HG03565 (cell line): ENCODE measurements at regions not wholly inside any gene's neighbourhood (a gene's known extent, or its start where the extent isn't known, plus 50 kb on each side); places are given as distances from the start of the nearest gene placed in this dataset.

ENCODE experiments used
- ATAC-seq: cut with Tn5 transposase; IDR thresholded peaks from one replicate; pipeline ENCODE4 v1.9.1; 2021; ENCODE audit warnings: mild to moderate bottlenecking, moderate library complexity; ENCODE audit not compliant: unreplicated experiment

- no peak for ATAC-seq
Observed at GRCh38 chr10:2005546-2005945, 268.2 kb upstream of the ADARB2 start.

- ATAC-seq = no peak
Observed at GRCh38 chr10:1992930-1993329, 255.6 kb upstream of the ADARB2 start.

GRCh38 chr10:1989090-1989489, 251.8 kb upstream of the ADARB2 start:
- ATAC-seq = no peak

- ATAC-seq = no peak
Observed at GRCh38 chr10:1981976-1982375, 244.7 kb upstream of the ADARB2 start.

- no peak for ATAC-seq
Observed at GRCh38 chr10:1980459-1980858, 243.1 kb upstream of the ADARB2 start.

- ATAC-seq = no peak
Observed at GRCh38 chr10:1978584-1978983, 241.3 kb upstream of the ADARB2 start.

- ATAC-seq = no peak
Observed at GRCh38 chr10:1977461-1977860, 240.1 kb upstream of the ADARB2 start.

GRCh38 chr10:1972406-1972805, 235.1 kb upstream of the ADARB2 start:
- no peak for ATAC-seq

GRCh38 chr10:1968257-1969033, 231.1 kb upstream of the ADARB2 start:
- no peak for ATAC-seq

- ATAC-seq = no peak
Observed at GRCh38 chr10:1966712-1967376, 229.5 kb upstream of the ADARB2 start.

GRCh38 chr10:1964476-1964875, 227.2 kb upstream of the ADARB2 start:
- ATAC-seq = no peak

GRCh38 chr10:1963341-1963740, 226.0 kb upstream of the ADARB2 start:
- ATAC-seq = no peak

- ATAC-seq = no peak
Observed at GRCh38 chr10:1961989-1962388, 224.7 kb upstream of the ADARB2 start.

- no peak for ATAC-seq
Observed at GRCh38 chr10:1960982-1961381, 223.7 kb upstream of the ADARB2 start.

GRCh38 chr10:1957057-1957456, 219.7 kb upstream of the ADARB2 start:
- ATAC-seq = no peak

- no peak for ATAC-seq
Observed at GRCh38 chr10:1954300-1954699, 217.0 kb upstream of the ADARB2 start.

GRCh38 chr10:1952126-1953095, 215.1 kb upstream of the ADARB2 start:
- ATAC-seq = no peak

GRCh38 chr10:1950803-1951495, 213.6 kb upstream of the ADARB2 start:
- no peak for ATAC-seq

- no peak for ATAC-seq
Observed at GRCh38 chr10:1947464-1948003, 210.2 kb upstream of the ADARB2 start.

GRCh38 chr10:1944487-1944886, 207.2 kb upstream of the ADARB2 start:
- ATAC-seq = no peak
